SK-N-MC (cell line): ENCODE measurements at regions not wholly inside any gene's neighbourhood (a gene's known extent, or its start where the extent isn't known, plus 50 kb on each side); places are given as distances from the start of the nearest gene placed in this dataset.

Experiments
- EZH2 ChIP-seq: fragments of 200-600 bp; sonication (generic); IDR thresholded peaks from one replicate; pipeline ENCODE4 v1.6.1; 2017; ENCODE audit warnings: antibody characterized with exemption
- POLR2AphosphoS5 ChIP-seq: IDR thresholded peaks from 2 replicates; pipeline ENCODE4 v1.6.1; 2012; ENCODE audit warnings: mild to moderate bottlenecking, low read depth, low read length, borderline replicate concordance

DNA sequence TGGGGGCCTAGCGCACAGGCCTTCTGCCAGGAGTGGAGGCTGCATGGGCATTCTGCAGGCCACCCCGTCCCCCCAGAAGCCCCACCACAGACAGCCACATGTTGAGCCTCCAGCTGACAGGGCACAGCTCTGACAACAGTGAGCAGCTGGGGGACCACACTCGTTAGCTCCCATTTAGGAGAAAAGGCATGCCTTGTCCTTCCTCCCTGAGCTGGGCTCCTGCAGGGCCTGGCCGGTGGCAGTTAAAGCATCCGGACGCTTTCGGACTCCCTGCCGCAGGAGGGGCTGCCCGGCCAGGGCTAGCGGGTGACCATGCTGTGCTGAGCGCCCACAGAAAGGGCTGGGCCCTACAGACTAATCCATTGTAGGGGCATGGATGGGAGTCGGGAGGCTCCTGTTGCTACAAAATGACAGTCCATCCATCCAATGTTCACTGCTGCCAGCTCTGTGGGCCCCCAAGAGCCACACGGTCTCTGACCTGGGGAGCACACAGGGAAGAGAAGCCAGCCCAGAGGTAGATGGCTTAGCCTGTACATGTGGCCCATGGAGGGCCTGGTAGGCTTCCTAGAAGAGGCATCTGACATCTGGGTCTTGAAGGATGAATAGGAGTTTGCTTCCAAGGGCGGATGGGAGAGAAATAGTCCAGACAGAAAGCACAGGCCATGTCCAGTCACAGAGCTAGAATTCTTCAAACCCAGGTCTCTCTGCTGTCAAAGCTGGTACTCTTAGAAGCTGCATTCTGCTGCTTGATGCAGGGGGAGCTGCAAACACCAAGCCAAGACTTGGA lies 116.5 kb upstream of the VSTM2B start:
- TF ChIP-seq EZH2 (no peak), POLR2AphosphoS5 (no peak)
